OCI-LY3 (cell line): ENCODE measurements at regions not wholly inside any gene's neighbourhood (a gene's known extent, or its start where the extent isn't known, plus 50 kb on each side); places are given as distances from the start of the nearest gene placed in this dataset.

ENCODE experiments used
- H2AFZ ChIP-seq: fragments of 200-600, 300-600 bp; shearing (Covaris generic); 2 replicates; pipeline ENCODE4 v1.6.0; 2014; ENCODE audit warnings: antibody characterized with exemption, low read depth, low read length
- H3K27ac ChIP-seq: fragments of 200-600, 300-600 bp; sonication (generic); 2 replicates; pipeline ENCODE4 v1.5.1; 2014; ENCODE audit warnings: mild to moderate bottlenecking, low read length, moderate library complexity, mixed read lengths
- H3K27me3 ChIP-seq: fragments of 200-600, 300-600 bp; sonication (generic); 2 replicates; pipeline ENCODE4 v1.6.1; 2014; ENCODE audit warnings: low read depth, low read length, mixed read lengths
- H3K36me3 ChIP-seq: fragments of 200-600, 300-600 bp; sonication (generic); replicated peaks from 2 replicates; pipeline ENCODE3; 2014; ENCODE audit warnings: low read depth, low read length, mixed read lengths
- H3K4me1 ChIP-seq: fragments of 300-600, 200-600 bp; sonication (generic); 2 replicates; pipeline ENCODE4 v1.6.1; 2014; ENCODE audit warnings: low read length, mixed read lengths
- H3K4me2 ChIP-seq: fragments of 200-600, 300-600 bp; sonication (generic); 2 replicates; pipeline ENCODE4 v1.6.1; 2014; ENCODE audit warnings: low read length, mixed read lengths
- H3K4me3 ChIP-seq: fragments of 300-600, 200-600 bp; sonication (generic); 2 replicates; pipeline ENCODE4 v1.5.1; 2014; ENCODE audit warnings: antibody characterized with exemption, mild to moderate bottlenecking, low read length, moderate library complexity
- H3K79me2 ChIP-seq: fragments of 300-600, 200-600 bp; shearing (Covaris generic); 2 replicates; pipeline ENCODE4 v1.6.1; 2014; ENCODE audit warnings: mild to moderate bottlenecking, low read length, mixed read lengths
- H3K9ac ChIP-seq: fragments of 300-600, 200-600 bp; shearing (Covaris generic); 2 replicates; pipeline ENCODE4 v1.6.0; 2014; ENCODE audit warnings: mild to moderate bottlenecking, low read length, moderate library complexity
- H3K9me3 ChIP-seq: fragments of 200-600, 300-600 bp; shearing (Covaris generic); 2 replicates; pipeline ENCODE4 v1.6.1; 2014; ENCODE audit warnings: low read length, mixed read lengths; ENCODE audit not compliant: insufficient read depth
- H4K20me1 ChIP-seq: fragments of 200-600, 300-600 bp; sonication (generic); 2 replicates; pipeline ENCODE4 v1.6.1; 2016; ENCODE audit warnings: low read length, mixed read lengths; ENCODE audit not compliant: insufficient read depth
- EZH2phosphoT487 ChIP-seq: fragments of 200-600 bp; shearing (Covaris generic); IDR thresholded peaks from 2 replicates; pipeline ENCODE4 v1.6.1; 2018; ENCODE audit warnings: antibody characterized with exemption, mixed run types, low read depth
- TF ChIP-seq, protein P1 (sequence below): fragments of 200-600, 300-600 bp; sonication (generic); IDR thresholded peaks from 2 replicates; pipeline ENCODE4 v1.5.1; 2014; ENCODE audit warnings: antibody characterized with exemption, low read length, low read depth

DNA sequence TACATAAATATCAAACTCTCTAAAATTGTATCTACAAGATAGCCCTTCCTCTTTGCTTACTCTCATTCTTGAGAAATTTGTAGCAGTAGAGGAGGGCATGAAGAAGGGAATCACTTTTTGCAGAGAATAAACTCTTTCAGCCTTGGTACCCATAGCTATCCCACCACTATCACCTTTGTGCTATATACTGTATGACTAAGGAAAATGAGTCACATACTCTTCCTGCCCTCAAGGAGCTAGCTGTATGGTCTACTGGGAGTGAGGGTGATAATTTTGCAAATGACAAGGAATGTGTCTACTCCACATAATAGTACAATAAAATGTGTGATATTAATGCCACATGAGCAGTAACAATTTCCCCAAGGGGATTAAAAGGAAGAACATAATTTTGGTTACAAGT is 184.6 kb upstream of the WSB1 start:
- no peaks in the 10 kb centered on the region for H3K9me3 ChIP-seq
- H3K4me1 ChIP-seq: no peaks in the 10 kb centered on the region
- H3K79me2 ChIP-seq: no peaks in the 10 kb centered on the region
- H3K4me2 ChIP-seq: no peak overlapping the region
- no peaks in the 10 kb centered on the region for H3K27me3 ChIP-seq
- TF ChIP-seq EZH2phosphoT487: no peak
- TF ChIP-seq, protein P1, sequence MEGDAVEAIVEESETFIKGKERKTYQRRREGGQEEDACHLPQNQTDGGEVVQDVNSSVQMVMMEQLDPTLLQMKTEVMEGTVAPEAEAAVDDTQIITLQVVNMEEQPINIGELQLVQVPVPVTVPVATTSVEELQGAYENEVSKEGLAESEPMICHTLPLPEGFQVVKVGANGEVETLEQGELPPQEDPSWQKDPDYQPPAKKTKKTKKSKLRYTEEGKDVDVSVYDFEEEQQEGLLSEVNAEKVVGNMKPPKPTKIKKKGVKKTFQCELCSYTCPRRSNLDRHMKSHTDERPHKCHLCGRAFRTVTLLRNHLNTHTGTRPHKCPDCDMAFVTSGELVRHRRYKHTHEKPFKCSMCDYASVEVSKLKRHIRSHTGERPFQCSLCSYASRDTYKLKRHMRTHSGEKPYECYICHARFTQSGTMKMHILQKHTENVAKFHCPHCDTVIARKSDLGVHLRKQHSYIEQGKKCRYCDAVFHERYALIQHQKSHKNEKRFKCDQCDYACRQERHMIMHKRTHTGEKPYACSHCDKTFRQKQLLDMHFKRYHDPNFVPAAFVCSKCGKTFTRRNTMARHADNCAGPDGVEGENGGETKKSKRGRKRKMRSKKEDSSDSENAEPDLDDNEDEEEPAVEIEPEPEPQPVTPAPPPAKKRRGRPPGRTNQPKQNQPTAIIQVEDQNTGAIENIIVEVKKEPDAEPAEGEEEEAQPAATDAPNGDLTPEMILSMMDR: no peak
- H2AFZ ChIP-seq: no peak overlapping the region
- no peak overlapping the region for H3K4me3 ChIP-seq
- H4K20me1 ChIP-seq: no peaks in the 10 kb centered on the region
- H3K9ac ChIP-seq: no peak overlapping the region
- no peak overlapping the region for H3K27ac ChIP-seq
- H3K36me3 ChIP-seq: no peaks in the 10 kb centered on the region

DNA sequence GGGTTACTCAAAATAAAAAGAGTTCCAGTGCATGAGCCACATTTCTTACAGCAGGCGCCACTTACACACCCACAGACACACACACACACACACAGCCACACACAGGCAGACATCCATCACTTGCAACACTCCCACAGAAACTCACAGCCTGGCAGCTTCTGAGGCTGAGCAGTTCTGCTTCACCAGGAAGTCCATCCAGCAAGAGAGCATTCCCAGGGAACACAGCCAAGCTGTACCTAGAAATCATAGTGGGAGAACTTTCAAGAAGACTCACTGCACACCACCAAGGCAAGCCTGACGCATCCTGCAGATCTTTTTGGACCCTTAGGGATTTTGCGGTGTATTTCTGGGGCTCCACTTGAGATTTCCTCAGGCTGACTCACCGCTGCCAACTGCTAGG is 140.9 kb upstream of the WSB1 start:
- no peaks in the 10 kb centered on the region for H3K9me3 ChIP-seq
- H2AFZ ChIP-seq: no peak overlapping the region

DNA sequence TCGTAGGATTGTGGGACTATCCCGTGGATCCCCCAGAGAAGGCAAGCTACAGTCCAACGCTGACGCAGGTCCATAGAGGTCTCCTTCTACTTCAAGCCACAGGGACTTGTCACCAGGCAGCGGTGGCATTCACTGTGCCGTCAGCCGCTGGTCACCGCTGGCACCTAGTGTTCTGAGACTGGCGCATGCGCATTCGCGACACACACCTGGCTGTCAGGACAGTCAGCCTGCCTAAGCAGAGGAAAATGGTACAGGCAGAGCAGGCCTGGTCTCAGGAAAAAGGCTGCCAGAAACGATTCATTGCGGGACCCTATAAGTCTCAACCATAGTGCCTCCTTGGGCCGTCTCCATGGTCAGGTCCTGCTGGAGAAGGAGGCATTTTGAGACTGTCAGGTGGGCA is 138.0 kb upstream of the WSB1 start:
- Histone ChIP-seq H3K4me2 (no peak overlapping the region), H3K79me2 (no peaks in the 10 kb centered on the region), H2AFZ (no peak overlapping the region), H3K9ac (no peak overlapping the region), H3K4me3 (no peak overlapping the region), H3K36me3 (no peaks in the 10 kb centered on the region), H4K20me1 (no peaks in the 10 kb centered on the region), H3K27me3 (no peaks in the 10 kb centered on the region), H3K4me1 (no peaks in the 10 kb centered on the region), H3K27ac (no peak overlapping the region), H3K9me3 (no peaks in the 10 kb centered on the region)
- no peak for TF ChIP-seq EZH2phosphoT487
- TF ChIP-seq, protein P1: no peak

More for the DNA sequence above, 140.9 kb upstream of the WSB1 start:
- Histone ChIP-seq H3K36me3 (no peaks in the 10 kb centered on the region), H3K4me3 (no peak overlapping the region), H3K9ac (no peak overlapping the region), H4K20me1 (no peaks in the 10 kb centered on the region), H3K27ac (no peak overlapping the region), H3K4me2 (no peak overlapping the region), H3K79me2 (no peaks in the 10 kb centered on the region), H3K4me1 (no peaks in the 10 kb centered on the region), H3K27me3 (no peaks in the 10 kb centered on the region)
- TF ChIP-seq, protein P1: no peak
- TF ChIP-seq EZH2phosphoT487: no peak

DNA sequence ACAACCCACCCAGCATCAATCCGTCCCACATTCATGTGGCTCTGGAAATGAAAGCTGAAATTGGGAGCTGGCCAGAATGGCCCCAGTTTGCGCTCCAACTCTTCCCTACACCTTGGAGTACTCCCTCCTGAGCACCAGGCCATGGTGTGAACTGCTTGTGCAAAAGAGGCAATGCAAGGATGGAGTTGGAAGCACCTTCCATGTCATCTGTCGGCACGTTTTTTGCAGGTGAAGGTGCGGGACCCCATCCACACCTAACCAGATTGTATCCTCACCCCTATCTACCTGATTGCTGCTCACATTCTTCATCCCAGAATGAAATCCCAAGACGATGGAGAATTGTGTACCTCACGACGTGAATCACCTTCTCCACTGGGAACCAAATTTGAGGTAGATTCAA is 136.6 kb upstream of the WSB1 start:
- Histone ChIP-seq H3K79me2 (no peaks in the 10 kb centered on the region), H4K20me1 (no peaks in the 10 kb centered on the region), H3K4me1 (no peaks in the 10 kb centered on the region), H3K27ac (no peak overlapping the region), H3K9ac (no peak overlapping the region), H2AFZ (no peak overlapping the region), H3K4me3 (no peak overlapping the region), H3K4me2 (no peak overlapping the region), H3K27me3 (no peaks in the 10 kb centered on the region), H3K36me3 (no peaks in the 10 kb centered on the region), H3K9me3 (no peaks in the 10 kb centered on the region)
- TF ChIP-seq, protein P1: no peak
- no peak for TF ChIP-seq EZH2phosphoT487
